DND-41 (cell line): ENCODE measurements at regions not wholly inside any gene's neighbourhood (a gene's known extent, or its start where the extent isn't known, plus 50 kb on each side); places are given as distances from the start of the nearest gene placed in this dataset.

ENCODE experiments used
- CTCF ChIP-seq: IDR thresholded peaks from 2 replicates; pipeline ENCODE4 v1.5.1; 2012; ENCODE audit warnings: borderline replicate concordance, low read length, moderate library complexity, mild to moderate bottlenecking; ENCODE audit not compliant: poor library complexity, severe bottlenecking; ENCODE audit errors: extremely low read depth
- EZH2 ChIP-seq: IDR thresholded peaks from 3 replicates; pipeline ENCODE4 v1.6.1; 2012; ENCODE audit warnings: borderline replicate concordance, low read depth, mild to moderate bottlenecking, moderate library complexity, low read length, inconsistent platforms; ENCODE audit not compliant: severe bottlenecking

DNA sequence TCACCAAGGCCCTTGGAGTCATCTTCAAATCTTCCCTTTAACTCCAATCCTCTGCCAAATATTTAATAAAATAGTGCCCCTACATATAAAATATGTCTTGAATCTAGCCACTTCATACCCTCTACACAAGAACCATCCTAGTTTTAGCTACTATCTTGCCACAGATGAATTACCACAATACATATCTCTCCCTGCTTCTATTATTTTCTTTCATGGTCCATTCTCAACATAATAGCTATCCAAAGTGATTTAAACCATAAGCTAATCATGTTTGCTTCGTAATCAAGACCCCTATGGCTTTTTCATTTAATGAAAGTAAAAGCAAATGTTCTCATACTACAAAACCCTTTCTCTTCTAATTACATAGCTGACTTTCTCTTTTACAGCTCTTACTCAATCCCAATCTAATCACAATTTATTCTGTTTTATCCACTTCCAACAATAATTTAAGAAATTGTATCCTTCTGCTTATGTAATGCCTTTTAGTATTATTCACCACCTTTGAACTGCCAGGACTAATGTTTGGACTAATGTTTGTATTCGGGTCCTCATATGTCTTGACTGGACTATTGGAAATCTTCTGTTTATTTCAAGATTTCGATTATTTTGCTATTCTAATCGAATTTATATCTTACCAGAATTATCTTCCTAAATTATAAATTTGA, 412.0 kb downstream of the SLITRK1 start:
- TF ChIP-seq CTCF (no peak), EZH2 (no peak)
